OCI-M2 (cell line): ENCODE measurements at regions not wholly inside any gene's neighbourhood (a gene's known extent, or its start where the extent isn't known, plus 50 kb on each side); places are given as distances from the start of the nearest gene placed in this dataset.

Experiments
- DNase-seq: peaks from one replicate; lab custom pipeline; 2025; ENCODE audit not compliant: unreplicated experiment; lab: John Stamatoyannopoulos, UW

GRCh38 chr7:16978358-16979244 lies 96.8 kb upstream of the AGR3 start:
- DNase-seq: no peak

- DNase-seq: no peak
These were observed 98.8 kb upstream of the AGR3 start for GRCh38 chr7:16980539-16980938.

GRCh38 chr7:16982640-16983350 lies 101.0 kb upstream of the AGR3 start:
- DNase-seq: no peak

DNA sequence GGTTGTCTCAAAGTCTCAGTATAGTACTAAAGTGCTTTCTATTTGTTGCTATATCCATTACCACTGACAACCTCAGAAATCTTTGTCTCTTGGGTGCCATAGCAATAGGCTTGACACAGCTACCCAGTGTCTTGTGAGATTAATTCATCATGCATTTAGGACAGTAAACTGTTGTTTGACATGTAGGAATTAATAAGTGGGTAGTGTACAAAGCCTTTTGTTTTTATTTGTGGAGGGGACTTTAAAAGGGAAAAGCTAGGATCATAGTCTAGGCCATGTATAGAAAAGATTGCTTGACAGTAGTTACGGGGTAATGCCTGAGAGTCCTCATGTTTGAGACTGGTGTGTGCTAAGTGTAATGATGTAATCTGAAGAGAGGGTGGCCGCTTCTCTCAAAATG lies 102.6 kb upstream of the AGR3 start:
- no peak for DNase-seq

DNA sequence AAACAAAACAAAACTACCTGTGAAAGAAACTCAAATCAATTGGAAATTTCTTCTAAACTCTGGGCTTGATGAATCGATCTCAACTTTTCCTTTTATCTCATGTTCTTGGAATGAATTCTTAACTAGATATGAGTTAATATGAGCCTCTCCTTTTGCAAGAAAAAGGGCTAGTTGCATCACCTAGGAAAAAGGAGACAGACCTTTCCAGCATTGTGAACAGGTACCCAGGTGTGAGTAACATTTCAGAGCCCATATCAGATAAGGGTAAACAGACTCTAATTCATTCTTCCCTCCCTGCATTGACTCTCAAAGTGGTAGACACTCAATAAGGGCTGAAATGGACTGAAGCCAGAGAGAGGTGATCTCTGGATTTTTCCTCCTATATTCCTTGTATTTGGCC lies 103.8 kb upstream of the AGR3 start:
- no peak for DNase-seq

DNA sequence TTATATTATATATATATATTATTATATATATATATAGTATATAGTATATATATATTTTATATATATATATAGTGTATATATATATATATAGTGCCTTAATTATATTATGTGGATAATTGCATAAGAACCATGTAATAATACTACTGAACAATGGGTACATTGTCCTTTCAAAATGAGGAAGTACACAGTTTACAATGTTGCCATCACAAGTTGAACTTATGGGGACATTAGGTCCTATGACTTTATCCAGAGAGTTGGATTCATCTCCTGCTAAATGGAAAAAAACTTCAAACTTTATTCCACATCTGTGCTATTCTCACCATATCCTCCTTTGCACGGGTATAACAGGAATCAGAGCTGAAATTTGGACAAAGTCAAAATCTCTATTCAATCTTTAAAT lies 105.0 kb upstream of the AGR3 start:
- DNase-seq: no peak

- DNase-seq: no peak
These were observed 108.1 kb upstream of the AGR3 start for GRCh38 chr7:16989811-16990413.

DNA sequence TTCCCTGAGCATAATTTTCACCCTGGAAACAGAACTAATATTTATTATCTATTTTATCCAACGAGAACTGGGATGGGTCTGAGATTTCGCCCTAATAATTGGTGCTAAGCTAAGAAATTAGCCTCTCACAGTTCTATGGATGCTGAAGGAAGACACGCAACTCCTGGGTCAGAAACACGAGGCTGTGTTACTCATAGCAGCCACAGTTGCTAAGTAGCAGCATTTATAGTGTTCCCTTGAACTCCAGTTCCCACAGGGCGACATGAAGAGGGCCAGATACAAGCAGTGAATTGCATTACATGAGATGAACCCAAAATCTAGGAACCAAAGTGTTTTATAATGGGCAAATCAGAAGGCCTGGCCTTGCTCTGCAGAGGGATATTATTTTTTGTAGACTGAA lies 109.8 kb upstream of the AGR3 start:
- DNase-seq: no peak

DNA sequence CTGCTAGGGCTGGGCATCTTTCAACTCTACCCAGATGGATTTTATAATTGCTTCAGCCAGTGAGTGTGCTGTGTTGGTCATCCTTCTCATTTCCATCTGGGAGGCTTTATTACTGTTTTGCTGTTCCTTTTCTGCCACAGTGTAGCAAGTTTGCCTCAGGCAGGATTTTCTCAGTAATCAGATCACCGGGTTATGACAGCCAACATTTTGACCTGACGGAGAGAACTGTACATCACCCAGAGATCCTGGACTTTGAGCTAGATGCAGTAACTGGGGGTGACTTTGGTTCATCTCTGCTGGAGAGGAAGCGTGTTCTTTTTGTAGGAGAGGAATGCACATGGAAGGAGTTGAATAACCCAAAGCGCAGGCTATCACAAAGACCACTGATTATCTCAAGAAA lies 111.8 kb upstream of the AGR3 start:
- no peak for DNase-seq

DNA sequence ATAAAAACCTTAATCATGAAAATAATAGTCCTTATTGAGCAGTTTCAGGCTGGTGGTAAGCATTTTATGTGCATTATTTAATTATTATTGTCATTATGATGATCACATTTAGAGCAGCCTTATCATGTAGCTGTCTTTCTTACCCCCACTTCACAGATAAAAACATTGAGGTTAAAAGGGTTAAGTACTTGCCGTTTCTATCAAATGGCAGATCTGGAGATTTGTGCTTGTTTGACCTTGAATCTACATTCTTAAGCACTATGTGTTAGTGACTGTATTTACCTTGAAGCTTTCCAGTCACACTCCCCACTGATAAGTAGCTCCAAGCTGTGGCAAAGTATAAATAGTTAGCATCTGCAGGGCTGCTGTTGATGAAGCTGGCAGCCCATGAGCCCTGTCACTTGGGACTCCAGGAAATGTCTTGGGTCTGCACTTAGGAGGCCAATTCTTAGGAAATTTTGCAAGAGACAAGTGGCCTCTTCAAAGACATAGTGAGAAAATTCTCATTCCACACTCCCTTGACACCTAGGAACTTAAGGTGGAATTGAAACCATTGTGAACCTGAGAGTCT lies 116.8 kb upstream of the AGR3 start:
- no peak for DNase-seq

DNA sequence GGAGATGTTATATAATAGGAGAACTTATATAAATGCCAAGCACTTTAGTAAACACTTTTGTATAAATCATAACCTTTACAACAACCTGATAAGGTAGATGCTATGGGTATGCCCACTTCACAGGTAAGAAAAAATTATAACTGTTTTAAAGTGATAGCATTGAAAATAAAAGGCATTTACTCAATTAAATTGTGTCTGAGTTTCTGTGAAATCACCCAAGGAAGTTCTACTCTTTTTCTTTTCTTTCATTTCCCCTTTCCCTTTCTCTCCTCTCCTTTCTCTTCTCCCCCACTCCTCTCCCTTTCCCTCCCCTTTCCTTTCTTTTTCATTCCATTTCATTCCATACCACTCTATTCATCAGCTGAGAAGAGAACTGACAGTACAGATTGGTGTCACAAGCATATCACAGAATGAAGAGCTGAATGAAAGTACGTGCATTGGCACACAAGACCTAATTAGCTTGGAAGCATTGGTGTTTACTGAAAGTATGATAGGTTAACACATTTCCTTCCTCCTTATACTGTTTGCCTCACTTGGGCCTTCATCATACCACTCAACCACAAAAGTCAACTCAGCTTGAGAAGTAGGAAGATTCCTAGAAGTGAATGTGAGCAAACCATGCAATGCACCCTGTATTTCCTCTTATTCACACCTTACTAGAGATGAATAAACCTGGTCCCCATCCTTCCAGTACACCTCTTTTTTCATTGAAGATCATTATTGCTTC lies 117.9 kb upstream of the AGR3 start:
- DNase-seq: no peak

GRCh38 chr7:17005271-17005670 lies 123.5 kb upstream of the AGR3 start:
- DNase-seq: no peak

GRCh38 chr7:17007841-17008240 lies 126.1 kb upstream of the AGR3 start:
- DNase-seq: no peak

GRCh38 chr7:17009007-17009719 lies 127.4 kb upstream of the AGR3 start:
- no peak for DNase-seq

- no peak for DNase-seq
These were observed 128.2 kb upstream of the AGR3 start for GRCh38 chr7:17009933-17010332.

- no peak for DNase-seq
These were observed 129.0 kb upstream of the AGR3 start for GRCh38 chr7:17010637-17011300.

- no peak for DNase-seq
These were observed 131.4 kb upstream of the AGR3 start for GRCh38 chr7:17013204-17013603.

GRCh38 chr7:17014686-17015085 lies 132.9 kb upstream of the AGR3 start:
- DNase-seq: no peak

DNA sequence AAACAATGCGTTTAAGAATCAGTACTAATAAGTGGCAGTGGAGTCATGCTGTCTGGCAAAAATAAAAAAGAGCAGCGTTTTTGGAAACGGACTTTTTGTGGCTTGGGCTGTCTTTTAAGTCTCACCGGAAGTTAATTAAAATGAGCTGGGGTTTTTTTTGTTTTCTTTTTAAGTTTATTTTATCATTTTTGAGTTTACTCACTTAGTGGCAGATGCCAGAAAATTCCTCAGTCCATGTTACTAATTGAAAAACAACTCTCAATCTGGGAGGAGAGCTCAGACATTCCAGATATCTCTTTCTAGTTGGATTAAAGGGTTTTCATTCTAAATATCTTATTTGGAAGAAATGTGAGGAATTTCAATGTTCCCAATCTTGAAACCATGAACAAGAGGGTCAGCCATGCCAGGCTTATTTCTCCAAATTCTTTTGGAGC lies 133.8 kb upstream of the AGR3 start:
- no peak for DNase-seq
